ENCODE measurements at regions not wholly inside any gene's neighbourhood (a gene's known extent, or its start where the extent isn't known, plus 50 kb on each side); places are given as distances from the start of the nearest gene placed in this dataset.

DNA sequence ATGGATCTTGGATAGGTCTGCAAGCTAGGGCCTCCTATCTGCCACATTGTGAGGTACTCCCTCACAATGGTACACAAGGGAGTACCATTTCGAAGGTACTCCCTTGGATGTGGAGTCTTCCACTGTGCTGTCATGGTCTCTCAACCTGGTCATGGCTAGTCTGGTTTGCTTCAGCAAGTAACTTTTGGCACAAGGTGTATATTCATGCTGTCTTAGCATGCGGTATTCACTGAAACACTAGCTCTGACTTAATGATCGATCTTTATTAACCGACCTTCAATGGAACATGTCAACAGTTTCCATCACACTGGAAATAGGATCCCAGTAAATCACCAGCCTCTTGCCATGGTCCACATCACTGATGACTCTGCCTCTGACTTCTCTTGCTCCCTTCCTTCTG, 77.5 kb upstream of the HS3ST1 start:
- no peaks in the 10 kb centered on the region for H3K27me3 ChIP-seq (ENCODE audit: control insufficient read depth in 2 of 2, insufficient read depth in 2 of 2, low read length in 2 of 2)
- peak overlapping the region; percentile 72 to 83 for H3K27ac ChIP-seq (ENCODE audit: low read depth in 2 of 2, low read length in 2 of 2)
- H3K4me3 ChIP-seq (ENCODE audit: low read length in 2 of 2): no peak overlapping the region
- no peaks in the 10 kb centered on the region for H3K9me3 ChIP-seq (ENCODE audit: control insufficient read depth in 2 of 2, low read length in 2 of 2)
- no peak overlapping the region for H3K9ac ChIP-seq (ENCODE audit: low read depth in 1 of 2, low read length in 2 of 2)
- no peaks in the 10 kb centered on the region for H3K36me3 ChIP-seq (ENCODE audit: control insufficient read depth in 2 of 2, insufficient read depth in 2 of 2, low read length in 2 of 2)
- peaks cover 0 to 14% of the 10 kb centered on the region in 2 donors for H3K4me1 ChIP-seq (ENCODE audit: control insufficient read depth in 2 of 2, insufficient read depth in 2 of 2, low read length in 2 of 2)

DNA sequence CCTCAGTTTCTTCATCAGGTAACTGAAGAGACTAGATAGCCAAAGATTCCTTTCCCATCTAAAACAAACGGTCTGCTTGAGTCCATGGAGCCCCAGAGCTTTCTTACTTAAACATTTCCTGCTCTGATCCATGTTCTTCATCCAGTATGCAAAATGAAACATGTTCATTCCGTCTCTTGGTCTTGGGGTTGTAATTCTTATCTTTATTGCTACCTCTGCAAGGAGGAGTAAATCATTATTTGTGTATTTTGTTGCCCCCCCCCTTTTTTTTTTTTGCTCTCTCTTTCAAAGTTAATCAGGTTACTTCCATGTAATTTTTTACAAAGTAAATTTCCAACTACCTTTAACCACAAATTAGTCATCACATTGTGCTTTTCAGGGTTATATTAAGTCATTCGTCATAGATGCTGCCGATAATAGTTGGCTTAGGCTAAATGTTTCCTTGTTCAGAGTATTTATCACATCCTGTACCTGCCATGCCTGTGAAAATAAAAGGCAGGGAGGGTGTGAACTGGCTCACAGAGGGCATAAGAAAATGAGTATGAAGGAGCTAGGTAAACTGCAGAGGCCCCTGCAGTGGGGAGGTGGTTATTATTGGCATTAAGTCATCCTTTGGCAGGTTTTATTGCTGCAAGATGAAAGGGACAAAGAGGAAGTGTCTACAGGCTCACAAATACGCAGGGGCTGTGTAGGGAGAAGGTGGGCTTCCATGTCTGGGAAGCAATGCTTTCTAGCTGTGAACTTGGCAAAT, 76.7 kb upstream of the HS3ST1 start:
- Histone ChIP-seq H3K9me3 (ENCODE audit: control insufficient read depth in 2 of 2, low read length in 2 of 2) (no peaks in the 10 kb centered on the region), H3K27ac (ENCODE audit: low read depth in 2 of 2, low read length in 2 of 2) (peak overlapping the region; percentile 72 to 83), H3K4me3 (ENCODE audit: low read length in 2 of 2) (peak overlapping the region in 1 of 2 donors; percentile 38)

DNA sequence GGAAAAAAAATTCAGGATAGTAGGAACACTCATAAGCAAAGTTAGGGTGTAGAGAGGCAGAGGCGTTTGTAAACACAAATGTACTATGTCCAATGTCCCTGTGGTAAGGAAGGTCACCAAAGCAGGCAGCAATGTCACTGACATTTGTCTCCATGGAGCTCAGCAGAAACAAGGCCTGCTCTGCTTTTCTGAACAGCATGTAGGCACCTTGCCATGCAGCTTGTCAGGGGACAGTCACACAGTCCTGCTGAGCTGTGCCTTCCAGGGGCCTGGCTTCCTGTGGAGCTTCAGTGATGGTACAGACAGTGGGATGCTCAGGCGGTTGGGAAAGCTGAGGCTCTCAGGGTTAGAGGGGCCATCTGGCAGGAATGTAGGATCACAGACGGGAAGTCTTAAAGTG, 74.5 kb upstream of the HS3ST1 start:
- Histone ChIP-seq H3K9me3 (ENCODE audit: control insufficient read depth in 2 of 2, low read length in 2 of 2) (no peaks in the 10 kb centered on the region), H3K4me3 (ENCODE audit: low read length in 2 of 2) (no peak overlapping the region), H3K4me1 (ENCODE audit: control insufficient read depth in 2 of 2, insufficient read depth in 2 of 2, low read length in 2 of 2) (peaks cover 0 to 14% of the 10 kb centered on the region in 2 donors), H3K36me3 (ENCODE audit: control insufficient read depth in 2 of 2, insufficient read depth in 2 of 2, low read length in 2 of 2) (no peaks in the 10 kb centered on the region), H3K27me3 (ENCODE audit: control insufficient read depth in 2 of 2, insufficient read depth in 2 of 2, low read length in 2 of 2) (no peaks in the 10 kb centered on the region), H3K9ac (ENCODE audit: low read depth in 1 of 2, low read length in 2 of 2) (no peak overlapping the region), H3K27ac (ENCODE audit: low read depth in 2 of 2, low read length in 2 of 2) (no peak overlapping the region)

More for the DNA sequence above, 76.7 kb upstream of the HS3ST1 start:
- Histone ChIP-seq H3K36me3 (ENCODE audit: control insufficient read depth in 2 of 2, insufficient read depth in 2 of 2, low read length in 2 of 2) (no peaks in the 10 kb centered on the region), H3K4me1 (ENCODE audit: control insufficient read depth in 2 of 2, insufficient read depth in 2 of 2, low read length in 2 of 2) (peaks cover 0 to 14% of the 10 kb centered on the region in 2 donors), H3K27me3 (ENCODE audit: control insufficient read depth in 2 of 2, insufficient read depth in 2 of 2, low read length in 2 of 2) (no peaks in the 10 kb centered on the region), H3K9ac (ENCODE audit: low read depth in 1 of 2, low read length in 2 of 2) (no peak overlapping the region)

DNA sequence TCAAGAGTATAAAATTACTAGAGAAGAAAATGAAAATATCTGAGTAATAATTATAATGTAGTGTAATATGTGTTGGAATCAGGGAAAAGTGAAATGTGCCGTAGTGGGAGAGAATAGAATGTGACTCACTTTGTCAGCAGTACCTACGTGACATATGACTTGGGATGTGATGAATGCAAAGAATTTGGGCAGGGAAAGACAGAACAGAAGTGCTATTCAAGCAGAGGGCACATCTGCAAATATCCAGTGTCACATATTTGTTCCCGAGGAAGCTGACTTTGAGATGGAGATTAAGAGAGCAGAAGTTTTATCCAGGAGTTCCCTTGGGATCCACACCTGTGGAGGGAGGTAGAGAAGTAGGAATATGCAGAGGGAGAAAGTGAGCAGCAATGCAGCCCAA, 69.3 kb upstream of the HS3ST1 start:
- H3K9me3 ChIP-seq (ENCODE audit: control insufficient read depth in 2 of 2, low read length in 2 of 2): no peaks in the 10 kb centered on the region
- H3K36me3 ChIP-seq (ENCODE audit: control insufficient read depth in 2 of 2, insufficient read depth in 2 of 2, low read length in 2 of 2): no peaks in the 10 kb centered on the region
- no peak overlapping the region for H3K4me3 ChIP-seq (ENCODE audit: low read length in 2 of 2)
- no peaks in the 10 kb centered on the region for H3K4me1 ChIP-seq (ENCODE audit: control insufficient read depth in 2 of 2, insufficient read depth in 2 of 2, low read length in 2 of 2)
- H3K9ac ChIP-seq (ENCODE audit: low read depth in 1 of 2, low read length in 2 of 2): no peak overlapping the region
- H3K27ac ChIP-seq (ENCODE audit: low read depth in 2 of 2, low read length in 2 of 2): no peak overlapping the region
- H3K27me3 ChIP-seq (ENCODE audit: control insufficient read depth in 2 of 2, insufficient read depth in 2 of 2, low read length in 2 of 2): no peaks in the 10 kb centered on the region

DNA sequence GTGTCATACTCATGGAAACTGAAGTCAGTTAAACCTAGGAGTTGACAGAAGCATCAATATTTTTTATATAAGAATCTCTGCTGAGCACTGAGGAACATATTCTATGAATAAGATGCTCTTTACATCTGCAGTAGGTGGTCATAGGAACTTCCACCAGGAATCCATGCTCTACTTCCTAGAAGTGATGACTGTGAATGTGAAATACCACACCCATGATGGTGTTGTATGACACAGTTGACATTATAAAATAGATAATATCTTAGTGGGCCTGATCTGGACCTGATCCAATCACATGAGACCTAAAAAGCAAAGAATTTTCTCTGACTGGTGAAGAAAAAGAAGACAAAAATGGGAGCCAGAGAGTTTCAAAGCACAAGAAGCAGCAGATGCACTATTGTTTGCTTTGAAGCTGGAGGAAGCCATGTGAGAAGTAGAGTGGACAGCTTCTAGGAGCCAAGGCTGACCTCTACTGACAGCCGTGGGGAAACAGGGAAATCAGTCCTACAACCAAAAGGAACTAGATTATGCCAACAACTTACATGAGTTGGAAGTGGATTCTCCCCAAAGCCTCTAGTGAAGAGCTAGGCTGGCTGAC, 68.6 kb upstream of the HS3ST1 start:
- Histone ChIP-seq H3K27ac (ENCODE audit: low read depth in 2 of 2, low read length in 2 of 2) (no peak overlapping the region), H3K27me3 (ENCODE audit: control insufficient read depth in 2 of 2, insufficient read depth in 2 of 2, low read length in 2 of 2) (no peaks in the 10 kb centered on the region), H3K4me3 (ENCODE audit: low read length in 2 of 2) (no peak overlapping the region), H3K9me3 (ENCODE audit: control insufficient read depth in 2 of 2, low read length in 2 of 2) (no peaks in the 10 kb centered on the region), H3K36me3 (ENCODE audit: control insufficient read depth in 2 of 2, insufficient read depth in 2 of 2, low read length in 2 of 2) (no peaks in the 10 kb centered on the region), H3K9ac (ENCODE audit: low read depth in 1 of 2, low read length in 2 of 2) (no peak overlapping the region), H3K4me1 (ENCODE audit: control insufficient read depth in 2 of 2, insufficient read depth in 2 of 2, low read length in 2 of 2) (no peaks in the 10 kb centered on the region)

DNA sequence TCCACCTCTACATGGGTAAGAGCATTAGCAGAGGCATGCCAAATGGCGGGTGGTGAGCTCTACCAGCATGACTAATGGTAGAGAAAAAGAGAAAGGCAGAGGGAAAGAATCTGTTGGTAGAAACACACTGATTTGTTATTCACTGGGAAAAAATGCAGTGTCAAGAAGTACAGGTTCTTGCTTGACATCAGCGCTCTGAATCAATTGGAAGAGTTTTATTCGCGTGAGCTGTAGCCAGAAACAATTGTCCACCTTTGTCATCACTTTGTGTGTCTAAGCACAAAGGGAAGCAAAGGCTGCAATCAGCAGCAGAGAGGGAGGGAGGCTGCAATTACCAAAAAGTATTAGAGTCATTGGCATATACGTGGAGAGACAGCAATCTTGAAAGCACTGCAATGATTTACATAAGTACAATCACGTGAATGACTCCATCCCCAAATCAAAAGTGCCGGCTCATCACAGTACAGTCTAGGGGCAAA, 67.7 kb upstream of the HS3ST1 start:
- Histone ChIP-seq H3K4me3 (ENCODE audit: low read length in 2 of 2) (no peak overlapping the region), H3K27me3 (ENCODE audit: control insufficient read depth in 2 of 2, insufficient read depth in 2 of 2, low read length in 2 of 2) (no peaks in the 10 kb centered on the region), H3K4me1 (ENCODE audit: control insufficient read depth in 2 of 2, insufficient read depth in 2 of 2, low read length in 2 of 2) (no peaks in the 10 kb centered on the region), H3K27ac (ENCODE audit: low read depth in 2 of 2, low read length in 2 of 2) (no peak overlapping the region), H3K9me3 (ENCODE audit: control insufficient read depth in 2 of 2, low read length in 2 of 2) (no peaks in the 10 kb centered on the region), H3K9ac (ENCODE audit: low read depth in 1 of 2, low read length in 2 of 2) (no peak overlapping the region), H3K36me3 (ENCODE audit: control insufficient read depth in 2 of 2, insufficient read depth in 2 of 2, low read length in 2 of 2) (no peaks in the 10 kb centered on the region)

DNA sequence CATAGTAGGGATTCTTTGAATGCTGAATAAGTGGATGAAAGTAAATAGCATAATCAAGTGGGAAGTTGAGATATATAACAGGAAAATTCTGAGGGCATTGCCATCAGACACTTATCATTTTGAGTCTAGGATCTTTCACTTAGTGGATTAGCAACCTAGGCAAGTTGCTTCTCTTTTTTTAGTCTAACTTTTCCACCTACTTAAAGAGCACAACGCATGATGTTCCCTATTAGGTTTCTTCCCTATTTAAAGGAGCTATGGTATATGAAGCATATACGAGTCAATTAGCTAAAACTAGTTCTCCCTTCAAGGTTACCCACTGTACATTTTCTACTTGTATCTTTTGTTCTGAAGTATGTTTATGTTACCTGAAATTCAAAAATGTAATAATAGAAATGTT, 67.1 kb upstream of the HS3ST1 start:
- no peaks in the 10 kb centered on the region for H3K27me3 ChIP-seq (ENCODE audit: control insufficient read depth in 2 of 2, insufficient read depth in 2 of 2, low read length in 2 of 2)
- H3K9me3 ChIP-seq (ENCODE audit: control insufficient read depth in 2 of 2, low read length in 2 of 2): no peaks in the 10 kb centered on the region
- H3K9ac ChIP-seq (ENCODE audit: low read depth in 1 of 2, low read length in 2 of 2): no peak overlapping the region
- H3K27ac ChIP-seq (ENCODE audit: low read depth in 2 of 2, low read length in 2 of 2): no peak overlapping the region
- H3K4me3 ChIP-seq (ENCODE audit: low read length in 2 of 2): no peak overlapping the region
- no peaks in the 10 kb centered on the region for H3K36me3 ChIP-seq (ENCODE audit: control insufficient read depth in 2 of 2, insufficient read depth in 2 of 2, low read length in 2 of 2)
- H3K4me1 ChIP-seq (ENCODE audit: control insufficient read depth in 2 of 2, insufficient read depth in 2 of 2, low read length in 2 of 2): no peaks in the 10 kb centered on the region

DNA sequence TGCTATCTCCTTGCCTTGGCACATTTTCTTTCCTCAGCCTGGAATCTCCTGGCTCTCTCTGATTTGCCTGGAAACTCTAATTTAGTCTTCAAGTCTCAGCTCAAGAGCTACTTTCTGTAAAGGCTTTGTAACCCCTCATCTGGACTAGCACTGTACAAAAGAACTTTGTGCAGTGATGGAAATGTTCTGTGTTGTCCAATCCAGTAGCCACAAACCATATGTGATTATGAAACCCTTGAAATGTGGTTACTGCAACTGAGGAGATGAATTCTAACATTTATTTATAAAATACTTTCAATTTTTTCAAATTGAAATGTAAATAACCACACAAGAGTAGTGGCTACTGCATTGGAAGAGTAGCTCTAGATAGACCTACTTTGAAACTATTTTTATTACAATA, 66.6 kb upstream of the HS3ST1 start:
- Histone ChIP-seq H3K9ac (ENCODE audit: low read depth in 1 of 2, low read length in 2 of 2) (no peak overlapping the region), H3K4me1 (ENCODE audit: control insufficient read depth in 2 of 2, insufficient read depth in 2 of 2, low read length in 2 of 2) (no peaks in the 10 kb centered on the region), H3K36me3 (ENCODE audit: control insufficient read depth in 2 of 2, insufficient read depth in 2 of 2, low read length in 2 of 2) (no peaks in the 10 kb centered on the region), H3K9me3 (ENCODE audit: control insufficient read depth in 2 of 2, low read length in 2 of 2) (no peaks in the 10 kb centered on the region), H3K27me3 (ENCODE audit: control insufficient read depth in 2 of 2, insufficient read depth in 2 of 2, low read length in 2 of 2) (no peaks in the 10 kb centered on the region), H3K4me3 (ENCODE audit: low read length in 2 of 2) (no peak overlapping the region), H3K27ac (ENCODE audit: low read depth in 2 of 2, low read length in 2 of 2) (no peak overlapping the region)

DNA sequence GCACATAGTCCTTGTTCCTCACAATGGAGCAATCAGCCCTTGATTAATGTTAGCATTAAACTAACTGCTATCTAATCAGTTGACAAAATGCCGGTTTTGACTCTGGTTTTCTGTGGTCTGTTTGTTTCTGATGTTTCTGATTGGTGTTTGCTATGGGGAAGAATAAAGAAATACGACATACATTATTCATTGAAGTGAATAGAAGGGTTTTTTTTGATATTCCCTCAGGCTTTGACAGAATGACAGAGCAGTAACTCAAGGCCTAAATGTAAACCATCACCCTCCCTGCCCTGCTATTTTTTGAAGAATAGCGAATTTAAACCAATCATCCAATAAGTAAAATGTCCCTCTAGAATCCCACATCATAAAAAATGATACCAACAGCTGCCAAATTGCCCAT, 65.5 kb upstream of the HS3ST1 start:
- Histone ChIP-seq H3K9ac (ENCODE audit: low read depth in 1 of 2, low read length in 2 of 2) (no peak overlapping the region), H3K27ac (ENCODE audit: low read depth in 2 of 2, low read length in 2 of 2) (no peak overlapping the region), H3K27me3 (ENCODE audit: control insufficient read depth in 2 of 2, insufficient read depth in 2 of 2, low read length in 2 of 2) (no peaks in the 10 kb centered on the region), H3K9me3 (ENCODE audit: control insufficient read depth in 2 of 2, low read length in 2 of 2) (no peaks in the 10 kb centered on the region), H3K4me1 (ENCODE audit: control insufficient read depth in 2 of 2, insufficient read depth in 2 of 2, low read length in 2 of 2) (no peaks in the 10 kb centered on the region), H3K4me3 (ENCODE audit: low read length in 2 of 2) (no peak overlapping the region), H3K36me3 (ENCODE audit: control insufficient read depth in 2 of 2, insufficient read depth in 2 of 2, low read length in 2 of 2) (no peaks in the 10 kb centered on the region)

DNA sequence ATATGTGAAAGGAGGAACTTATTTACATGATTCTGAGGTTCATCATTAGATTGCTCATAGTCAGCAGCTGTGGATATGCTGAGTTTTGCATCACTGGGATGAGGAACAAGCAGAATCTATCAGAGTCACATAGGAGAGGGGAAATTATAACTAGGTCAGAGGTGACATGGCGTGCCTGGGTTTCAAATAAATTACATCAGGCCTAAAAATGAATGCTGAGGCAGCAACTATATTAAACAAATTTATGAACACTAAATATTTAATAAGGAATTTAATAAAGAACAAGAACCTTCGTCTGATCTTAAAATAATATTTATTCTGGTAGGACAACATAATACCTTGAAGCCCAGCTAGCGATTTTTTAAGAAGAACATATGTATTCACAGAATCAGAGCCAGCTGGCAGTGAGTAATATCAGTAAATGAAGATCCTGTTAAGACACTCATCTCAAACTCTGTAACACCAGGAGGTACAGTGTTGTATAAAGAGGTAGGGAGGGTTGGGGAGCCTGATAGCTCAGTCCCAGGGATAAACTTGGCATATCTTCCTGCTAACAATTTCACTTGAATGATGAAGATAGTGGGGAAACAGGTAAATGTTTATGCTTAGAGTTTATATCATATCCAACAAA, 60.9 kb upstream of the HS3ST1 start:
- no peaks in the 10 kb centered on the region for H3K27me3 ChIP-seq (ENCODE audit: control insufficient read depth in 2 of 2, insufficient read depth in 2 of 2, low read length in 2 of 2)
- no peaks in the 10 kb centered on the region for H3K36me3 ChIP-seq (ENCODE audit: control insufficient read depth in 2 of 2, insufficient read depth in 2 of 2, low read length in 2 of 2)
- H3K4me1 ChIP-seq (ENCODE audit: control insufficient read depth in 2 of 2, insufficient read depth in 2 of 2, low read length in 2 of 2): no peaks in the 10 kb centered on the region
- no peak overlapping the region for H3K9ac ChIP-seq (ENCODE audit: low read depth in 1 of 2, low read length in 2 of 2)
- no peak overlapping the region for H3K27ac ChIP-seq (ENCODE audit: low read depth in 2 of 2, low read length in 2 of 2)
- H3K4me3 ChIP-seq (ENCODE audit: low read length in 2 of 2): no peak overlapping the region
- no peaks in the 10 kb centered on the region for H3K9me3 ChIP-seq (ENCODE audit: control insufficient read depth in 2 of 2, low read length in 2 of 2)
